CD4-positive, alpha-beta T cell treated with Interleukin-4 for 4 hours (primary cell): ENCODE measurements at regions not wholly inside any gene's neighbourhood (a gene's known extent, or its start where the extent isn't known, plus 50 kb on each side); places are given as distances from the start of the nearest gene placed in this dataset.
"Not testable (repeated sequence)": the region's sequence is repeated elsewhere in the genome, so short reads cannot be mapped to it uniquely, and the experiment has no call there.

Source experiments
- DNase-seq: peaks from one replicate; pipeline ENCODE4 v3.0.0-alpha.2; 2020

GRCh38 chr1:14142397-14143100 lies 442.6 kb downstream of the PRDM2 start:
- DNase-seq, result no peak

GRCh38 chr1:14143777-14144176 lies 443.8 kb downstream of the PRDM2 start:
- no peak for DNase-seq

GRCh38 chr1:14148526-14148925 lies 448.5 kb downstream of the PRDM2 start:
- no peak for DNase-seq

GRCh38 chr1:14149431-14149830 lies 449.1 kb upstream of the KAZN start:
- DNase-seq, result no peak

GRCh38 chr1:14156543-14156942 lies 441.9 kb upstream of the KAZN start:
- DNase-seq, result no peak

- no peak for DNase-seq
These were observed 437.7 kb upstream of the KAZN start for GRCh38 chr1:14160781-14161180.

- no peak for DNase-seq
These were observed 435.2 kb upstream of the KAZN start for GRCh38 chr1:14163246-14163645.

- no peak for DNase-seq
These were observed 433.1 kb upstream of the KAZN start for GRCh38 chr1:14165371-14165801.

GRCh38 chr1:14167884-14168283 lies 430.6 kb upstream of the KAZN start:
- DNase-seq, result no peak

- DNase-seq, result no peak
These were observed 430.0 kb upstream of the KAZN start for GRCh38 chr1:14168326-14169063.

- no peak for DNase-seq
These were observed 424.9 kb upstream of the KAZN start for GRCh38 chr1:14173598-14173997.

- not testable (repeated sequence) for DNase-seq
These were observed 420.6 kb upstream of the KAZN start for GRCh38 chr1:14177866-14178265.

GRCh38 chr1:14180738-14181137 lies 417.7 kb upstream of the KAZN start:
- DNase-seq, result no peak

- no peak for DNase-seq
These were observed 417.2 kb upstream of the KAZN start for GRCh38 chr1:14181191-14181795.

GRCh38 chr1:14182856-14183255 lies 415.6 kb upstream of the KAZN start:
- DNase-seq, result no peak

- DNase-seq, result no peak
These were observed 415.2 kb upstream of the KAZN start for GRCh38 chr1:14183329-14183728.

- no peak for DNase-seq
These were observed 414.0 kb upstream of the KAZN start for GRCh38 chr1:14184454-14184853.

- DNase-seq, result no peak
These were observed 409.1 kb upstream of the KAZN start for GRCh38 chr1:14189381-14189780.

GRCh38 chr1:14190508-14190907 lies 408.0 kb upstream of the KAZN start:
- no peak for DNase-seq

- no peak for DNase-seq
These were observed 404.0 kb upstream of the KAZN start for GRCh38 chr1:14194511-14194910.

GRCh38 chr1:14205066-14205465 lies 393.4 kb upstream of the KAZN start:
- DNase-seq, result no peak

- DNase-seq, result no peak
These were observed 383.3 kb upstream of the KAZN start for GRCh38 chr1:14215151-14215550.

GRCh38 chr1:14217384-14217783 lies 381.1 kb upstream of the KAZN start:
- DNase-seq, result no peak

GRCh38 chr1:14220324-14220723 lies 378.2 kb upstream of the KAZN start:
- no peak for DNase-seq
